ENCODE measurements at regions not wholly inside any gene's neighbourhood (a gene's known extent, or its start where the extent isn't known, plus 50 kb on each side); places are given as distances from the start of the nearest gene placed in this dataset.

- TF ChIP-seq, protein P1, sequence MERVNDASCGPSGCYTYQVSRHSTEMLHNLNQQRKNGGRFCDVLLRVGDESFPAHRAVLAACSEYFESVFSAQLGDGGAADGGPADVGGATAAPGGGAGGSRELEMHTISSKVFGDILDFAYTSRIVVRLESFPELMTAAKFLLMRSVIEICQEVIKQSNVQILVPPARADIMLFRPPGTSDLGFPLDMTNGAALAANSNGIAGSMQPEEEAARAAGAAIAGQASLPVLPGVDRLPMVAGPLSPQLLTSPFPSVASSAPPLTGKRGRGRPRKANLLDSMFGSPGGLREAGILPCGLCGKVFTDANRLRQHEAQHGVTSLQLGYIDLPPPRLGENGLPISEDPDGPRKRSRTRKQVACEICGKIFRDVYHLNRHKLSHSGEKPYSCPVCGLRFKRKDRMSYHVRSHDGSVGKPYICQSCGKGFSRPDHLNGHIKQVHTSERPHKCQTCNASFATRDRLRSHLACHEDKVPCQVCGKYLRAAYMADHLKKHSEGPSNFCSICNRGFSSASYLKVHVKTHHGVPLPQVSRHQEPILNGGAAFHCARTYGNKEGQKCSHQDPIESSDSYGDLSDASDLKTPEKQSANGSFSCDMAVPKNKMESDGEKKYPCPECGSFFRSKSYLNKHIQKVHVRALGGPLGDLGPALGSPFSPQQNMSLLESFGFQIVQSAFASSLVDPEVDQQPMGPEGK (CRISPR knock-in tag; IDR thresholded peaks at IDR 0.05; ENCODE audit: borderline replicate concordance), result no peak
- TF ChIP-seq ESRRG (CRISPR knock-in tag; IDR thresholded peaks at IDR 0.05), result no peak
- TF ChIP-seq ZNF70 (CRISPR knock-in tag; IDR thresholded peaks at IDR 0.05), result no peak
- no peak for TF ChIP-seq ZFP30 (CRISPR knock-in tag; IDR thresholded peaks at IDR 0.05)
- no peak for TF ChIP-seq OSR1 (CRISPR knock-in tag; IDR thresholded peaks at IDR 0.05)
- TF ChIP-seq, protein P2, sequence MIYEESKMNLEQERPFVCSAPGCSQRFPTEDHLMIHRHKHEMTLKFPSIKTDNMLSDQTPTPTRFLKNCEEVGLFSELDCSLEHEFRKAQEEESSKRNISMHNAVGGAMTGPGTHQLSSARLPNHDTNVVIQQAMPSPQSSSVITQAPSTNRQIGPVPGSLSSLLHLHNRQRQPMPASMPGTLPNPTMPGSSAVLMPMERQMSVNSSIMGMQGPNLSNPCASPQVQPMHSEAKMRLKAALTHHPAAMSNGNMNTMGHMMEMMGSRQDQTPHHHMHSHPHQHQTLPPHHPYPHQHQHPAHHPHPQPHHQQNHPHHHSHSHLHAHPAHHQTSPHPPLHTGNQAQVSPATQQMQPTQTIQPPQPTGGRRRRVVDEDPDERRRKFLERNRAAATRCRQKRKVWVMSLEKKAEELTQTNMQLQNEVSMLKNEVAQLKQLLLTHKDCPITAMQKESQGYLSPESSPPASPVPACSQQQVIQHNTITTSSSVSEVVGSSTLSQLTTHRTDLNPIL (CRISPR knock-in tag; IDR thresholded peaks at IDR 0.05; ENCODE audit: low read depth), result no peak
- no peak for TF ChIP-seq ISL1 (CRISPR knock-in tag; IDR thresholded peaks at IDR 0.05)
- TF ChIP-seq GLIS3 (CRISPR knock-in tag; IDR thresholded peaks at IDR 0.05), result no peak
- TF ChIP-seq TOX (CRISPR knock-in tag; IDR thresholded peaks at IDR 0.05; ENCODE audit: borderline replicate concordance), result no peak
- TF ChIP-seq TSHZ2 (CRISPR knock-in tag; IDR thresholded peaks at IDR 0.05), result no peak
Observed at GRCh38 chr13:55219538-55219937, 1921.2 kb upstream of the PRR20A start.
